AG09319 (cell line): ENCODE measurements at regions not wholly inside any gene's neighbourhood (a gene's known extent, or its start where the extent isn't known, plus 50 kb on each side); places are given as distances from the start of the nearest gene placed in this dataset.

Experiments
- DNase-seq: peaks from one replicate; pipeline ENCODE4 v3.0.0-alpha.2; 2010; ENCODE audit warnings: low read depth; ENCODE audit errors: extremely low read depth
- CTCF ChIP-seq: IDR thresholded peaks from 2 replicates; pipeline ENCODE4 v1.5.1; 2011; ENCODE audit warnings: low read depth, mild to moderate bottlenecking, inconsistent platforms, low read length, moderate library complexity

- no peak for TF ChIP-seq CTCF
These were observed 411.4 kb upstream of the FAT3 start for GRCh38 chr11:91813263-91813662.

GRCh38 chr11:91810871-91811270 lies 413.7 kb upstream of the FAT3 start:
- no peak for TF ChIP-seq CTCF
- no peak for DNase-seq

More at GRCh38 chr11:91813263-91813662, 411.4 kb upstream of the FAT3 start:
- no peak for DNase-seq

- no peak for TF ChIP-seq CTCF
- DNase-seq, result no peak
These were observed 419.3 kb upstream of the FAT3 start for GRCh38 chr11:91805293-91805692.

GRCh38 chr11:91804042-91804441 lies 420.6 kb upstream of the FAT3 start:
- DNase-seq, result no peak
- TF ChIP-seq CTCF, result no peak

GRCh38 chr11:91802475-91802874 lies 422.1 kb upstream of the FAT3 start:
- no peak for DNase-seq
- no peak for TF ChIP-seq CTCF

- DNase-seq, result no peak
- no peak for TF ChIP-seq CTCF
These were observed 424.3 kb upstream of the FAT3 start for GRCh38 chr11:91800208-91800914.

- TF ChIP-seq CTCF, result no peak
- DNase-seq, result no peak
These were observed 426.4 kb upstream of the FAT3 start for GRCh38 chr11:91798240-91798639.
